HG03558 (cell line): ENCODE measurements at regions not wholly inside any gene's neighbourhood (a gene's known extent, or its start where the extent isn't known, plus 50 kb on each side); places are given as distances from the start of the nearest gene placed in this dataset.

Experiments
- ATAC-seq: cut with Tn5 transposase; IDR thresholded peaks from one replicate; pipeline ENCODE4 v1.9.1; 2021; ENCODE audit warnings: moderate number of reproducible peaks; ENCODE audit not compliant: unreplicated experiment; ENCODE audit errors: extremely low read depth

- no peak for ATAC-seq
Observed at GRCh38 chr3:74676-75243, 121.8 kb upstream of the CHL1 start.

DNA sequence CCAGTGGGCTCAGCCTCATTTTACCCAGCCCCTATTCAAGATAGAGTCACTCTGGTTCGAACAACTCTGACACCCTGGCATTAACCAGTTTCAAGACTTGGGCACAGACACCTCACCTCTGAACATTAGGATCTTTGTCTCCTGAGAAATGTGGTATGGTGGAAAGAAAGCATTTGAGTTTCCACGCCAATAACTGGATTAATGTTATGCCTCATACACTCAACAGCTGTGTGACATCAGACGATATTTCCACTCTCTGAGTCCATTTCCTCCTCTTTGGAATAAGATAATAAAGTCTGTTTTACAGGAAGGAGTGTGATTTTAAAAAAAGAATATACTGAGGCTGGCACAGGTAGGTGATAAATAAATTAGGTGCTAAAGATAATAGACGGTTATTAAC is 121.3 kb upstream of the CHL1 start:
- no peak for ATAC-seq

- no peak for ATAC-seq
Observed at GRCh38 chr3:79542-79941, 117.0 kb upstream of the CHL1 start.

- no peak for ATAC-seq
Observed at GRCh38 chr3:82508-82907, 114.1 kb upstream of the CHL1 start.

DNA sequence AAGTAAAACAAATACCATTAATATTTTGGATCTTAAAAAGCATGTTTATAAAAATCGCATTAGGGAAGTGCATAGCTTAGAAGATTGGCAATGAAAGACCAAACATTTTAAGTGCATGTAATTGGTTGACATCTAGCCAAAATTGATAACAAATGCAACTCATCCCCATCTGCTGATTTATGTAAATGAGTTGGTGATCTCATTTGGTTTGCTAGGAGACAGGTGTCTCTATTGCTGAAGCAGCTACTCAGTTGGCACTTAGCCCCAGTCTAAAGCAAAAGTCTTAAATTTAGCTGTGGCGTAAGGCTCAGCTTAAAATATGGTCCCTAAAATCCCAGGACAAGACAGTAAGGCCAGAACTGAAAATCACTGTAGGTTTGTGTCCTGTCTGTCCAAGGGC is 113.5 kb upstream of the CHL1 start:
- no peak for ATAC-seq

GRCh38 chr3:85180-85579 is 111.4 kb upstream of the CHL1 start:
- ATAC-seq, result no peak

DNA sequence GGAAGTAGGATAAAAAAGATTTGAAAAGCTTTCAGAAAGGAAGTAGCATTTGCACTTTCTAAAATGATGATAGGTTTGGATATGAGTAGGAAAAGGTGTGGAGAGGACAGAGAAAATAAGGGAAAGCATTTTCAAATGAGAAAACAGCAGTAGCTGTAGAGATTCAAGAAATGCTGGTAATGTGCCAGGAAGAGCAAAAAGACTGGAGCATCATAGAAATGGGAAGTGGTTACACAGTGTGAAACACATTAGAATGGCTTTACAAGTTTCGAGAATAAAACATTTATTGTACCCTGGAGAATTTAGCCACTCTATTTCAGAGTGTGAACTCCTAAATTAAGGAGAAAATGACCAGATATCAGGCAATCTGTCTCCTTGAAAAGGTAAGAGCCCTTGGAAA is 108.3 kb upstream of the CHL1 start:
- no peak for ATAC-seq

DNA sequence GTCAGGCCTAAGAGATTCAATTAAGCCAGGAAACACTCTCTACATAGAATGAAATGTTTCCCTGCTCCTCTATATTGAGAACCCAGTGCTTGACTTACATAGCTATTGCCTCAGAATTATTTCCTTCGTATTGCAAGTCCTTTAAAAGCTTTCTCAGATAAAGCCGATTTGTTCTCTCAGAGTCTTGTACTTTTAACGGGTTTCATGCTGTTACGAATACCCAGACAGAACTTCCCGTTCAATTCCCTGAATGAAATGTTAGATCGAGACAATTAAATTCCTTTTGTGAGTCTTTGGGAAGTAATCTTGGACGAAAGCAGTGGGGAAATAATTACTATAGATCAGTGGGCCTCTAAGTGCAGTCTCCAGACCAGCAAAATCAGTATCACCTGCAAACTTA is 102.8 kb upstream of the CHL1 start:
- no peak for ATAC-seq

DNA sequence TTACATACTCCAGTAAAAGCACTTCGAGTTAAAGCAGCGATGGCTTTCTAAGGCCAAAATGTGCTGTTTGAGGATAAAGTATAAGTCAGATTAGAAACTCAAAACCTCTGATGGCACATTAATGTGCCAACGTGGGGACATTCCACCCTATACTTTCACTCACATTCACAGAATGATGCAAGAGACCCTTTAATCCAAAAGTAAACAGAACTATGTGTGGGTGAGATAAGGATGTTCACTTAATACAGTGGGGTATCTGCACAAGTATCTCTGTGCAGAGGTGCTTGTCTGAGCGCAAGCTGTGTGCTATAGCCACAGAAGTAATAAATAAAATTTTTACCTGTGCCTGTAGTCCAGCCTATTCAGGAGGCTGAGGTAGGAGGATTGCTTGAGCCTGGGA is 100.3 kb upstream of the CHL1 start:
- no peak for ATAC-seq

DNA sequence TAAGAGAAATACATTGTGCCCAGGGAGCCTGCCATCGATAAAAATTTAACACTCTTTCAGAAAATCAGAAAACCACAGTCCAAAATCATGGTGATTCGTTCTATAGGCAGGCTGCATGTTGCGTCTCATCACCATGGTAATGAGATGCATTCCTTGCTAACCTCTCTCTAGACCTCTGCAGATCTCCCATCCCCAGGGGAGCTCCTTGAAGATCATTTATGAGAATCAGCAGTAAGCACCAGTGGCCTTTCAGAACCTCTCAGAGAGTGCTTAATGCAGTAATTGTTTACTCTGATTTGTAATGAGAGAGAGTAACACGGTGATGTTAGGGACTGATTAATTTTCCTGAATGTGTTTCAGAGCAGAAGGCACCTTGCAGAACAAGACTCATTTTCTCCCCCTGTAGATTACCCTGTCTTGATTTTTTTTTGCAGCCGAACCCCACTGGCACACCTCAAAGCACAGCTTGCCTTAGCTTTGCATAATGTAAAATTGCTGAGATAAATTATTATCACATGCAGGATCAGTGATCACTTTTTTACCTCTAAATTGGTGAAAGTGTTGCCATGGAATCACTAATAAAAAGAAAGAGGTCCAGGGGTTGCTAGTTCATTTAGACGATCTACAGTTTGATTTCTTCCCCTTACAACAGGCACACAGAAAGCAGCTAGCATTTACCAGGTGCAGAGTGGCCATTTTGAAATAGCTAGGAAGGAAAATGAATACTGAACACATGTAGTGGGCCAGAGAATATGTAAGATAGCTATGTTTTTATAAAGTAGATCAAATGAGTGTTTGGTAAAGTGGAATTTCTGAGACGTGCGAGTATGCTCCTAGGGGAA is 98.9 kb upstream of the CHL1 start:
- ATAC-seq, result no peak

DNA sequence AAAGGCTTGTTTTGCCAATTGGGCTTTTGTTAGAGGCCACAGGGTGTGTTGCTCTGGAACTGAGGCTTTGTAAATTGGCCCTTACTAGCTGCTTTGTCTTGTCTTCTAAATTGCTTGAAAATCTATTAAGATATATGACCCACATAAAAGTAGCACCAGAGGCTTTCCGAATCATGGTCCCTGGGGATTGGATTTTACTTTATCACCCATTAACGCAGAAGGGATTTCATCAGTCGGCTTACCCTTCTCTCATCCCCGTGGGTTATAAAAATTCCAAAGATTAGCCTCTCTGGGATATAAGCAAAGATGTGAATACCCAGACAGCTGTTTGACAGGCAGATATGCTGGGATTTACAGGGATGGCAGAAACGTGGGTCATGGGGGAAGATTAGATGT is 98.3 kb upstream of the CHL1 start:
- ATAC-seq, result no peak

DNA sequence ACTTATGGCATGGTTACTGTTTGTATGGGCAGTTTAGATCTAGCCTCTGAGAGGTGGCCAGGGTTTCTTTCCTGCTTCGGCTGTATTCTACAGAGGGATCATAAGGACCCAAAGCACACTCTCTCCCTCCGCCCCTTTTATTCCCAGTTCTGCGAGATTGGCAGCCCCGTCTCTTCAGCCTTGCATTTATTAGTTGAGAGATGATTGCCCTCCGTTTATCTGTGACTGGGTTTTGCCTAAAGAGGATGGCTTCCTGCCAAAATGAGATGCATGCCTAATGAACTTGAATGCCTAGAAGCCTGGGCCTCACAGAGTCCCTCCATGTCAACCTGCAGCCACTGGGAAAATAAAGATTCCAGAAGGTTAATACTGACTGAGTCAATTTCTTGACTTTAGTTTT is 97.1 kb upstream of the CHL1 start:
- no peak for ATAC-seq

DNA sequence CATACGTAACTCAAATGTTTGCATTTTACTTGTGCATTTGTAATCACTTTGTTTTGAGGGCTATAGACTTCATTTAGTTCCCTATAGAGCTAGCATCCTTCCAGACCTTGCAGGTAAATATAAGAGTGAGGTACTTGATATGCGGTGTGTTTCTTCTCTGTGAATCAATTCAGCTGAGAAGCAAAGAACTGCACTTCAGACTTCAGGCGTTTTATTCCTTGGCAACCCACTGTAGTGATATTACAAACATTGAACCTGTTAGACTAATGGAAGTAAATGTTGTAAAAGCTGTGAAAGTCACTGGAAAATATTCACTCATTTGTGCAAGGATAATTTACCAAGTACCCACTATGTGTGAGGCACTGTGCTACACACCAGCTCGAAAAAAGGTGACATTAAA is 94.1 kb upstream of the CHL1 start:
- no peak for ATAC-seq

DNA sequence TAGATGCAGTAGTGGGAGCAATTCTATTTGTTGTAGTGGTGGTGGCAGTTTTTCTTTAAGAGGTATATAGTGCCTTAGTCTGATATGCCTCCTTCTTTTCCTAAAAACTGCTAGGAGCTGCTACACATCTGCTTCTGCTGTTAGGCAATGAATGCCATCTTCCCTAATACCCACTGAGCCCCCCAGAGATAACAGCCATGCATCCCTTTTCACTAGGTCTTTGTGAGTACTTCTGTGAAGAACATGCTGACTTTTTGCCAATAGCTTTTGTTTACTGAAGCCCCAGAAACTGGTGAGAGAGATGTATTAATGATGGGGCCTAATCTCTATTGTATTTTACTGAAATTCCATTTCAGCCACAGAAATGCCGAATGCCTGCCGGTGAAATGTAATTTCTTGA is 92.6 kb upstream of the CHL1 start:
- no peak for ATAC-seq

GRCh38 chr3:105585-105984 is 91.0 kb upstream of the CHL1 start:
- ATAC-seq, result no peak

- ATAC-seq, result no peak
Observed at GRCh38 chr3:106619-107018, 89.9 kb upstream of the CHL1 start.

DNA sequence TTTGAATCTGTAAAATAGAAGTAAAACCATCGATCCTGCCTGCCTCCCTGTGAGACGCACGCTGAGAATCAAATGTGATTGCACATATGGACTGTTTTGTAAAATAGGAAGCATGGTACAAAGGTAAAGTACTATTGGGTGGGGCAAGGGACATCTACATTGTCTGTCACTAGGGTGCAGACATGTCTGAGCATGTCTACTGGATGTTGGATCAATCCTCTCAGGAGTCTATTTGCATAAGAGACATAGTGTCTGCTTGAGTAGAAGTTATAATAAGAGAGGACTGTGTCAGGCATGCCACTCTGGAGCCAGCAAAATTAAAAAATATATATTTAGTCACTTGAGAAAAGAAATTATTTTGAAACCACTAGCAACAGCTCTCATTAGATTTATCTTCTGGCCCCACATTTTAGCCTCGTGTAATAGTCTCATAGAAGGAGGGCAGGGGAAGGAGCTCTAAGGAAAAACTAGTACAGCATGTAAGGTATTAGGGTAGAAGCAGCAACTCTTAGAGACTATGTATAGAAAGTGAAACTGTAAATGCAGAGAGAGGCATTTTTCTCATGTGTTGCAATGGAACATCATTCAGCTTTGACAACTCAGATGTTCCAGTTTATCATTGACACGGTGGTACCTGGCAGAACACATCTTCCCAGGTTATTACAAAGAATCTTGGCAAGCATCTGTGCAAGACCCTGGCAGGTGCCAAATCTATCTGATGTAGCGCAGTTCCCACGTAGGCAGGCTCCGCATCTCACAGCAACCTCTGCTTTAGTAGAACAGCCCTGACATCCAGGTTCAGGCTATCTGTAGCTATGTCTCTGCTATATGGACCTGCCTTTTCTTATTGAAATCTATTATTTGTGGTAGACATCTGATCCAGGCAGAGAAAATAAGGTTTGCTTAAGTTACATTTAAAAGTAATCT is 85.2 kb upstream of the CHL1 start:
- no peak for ATAC-seq

DNA sequence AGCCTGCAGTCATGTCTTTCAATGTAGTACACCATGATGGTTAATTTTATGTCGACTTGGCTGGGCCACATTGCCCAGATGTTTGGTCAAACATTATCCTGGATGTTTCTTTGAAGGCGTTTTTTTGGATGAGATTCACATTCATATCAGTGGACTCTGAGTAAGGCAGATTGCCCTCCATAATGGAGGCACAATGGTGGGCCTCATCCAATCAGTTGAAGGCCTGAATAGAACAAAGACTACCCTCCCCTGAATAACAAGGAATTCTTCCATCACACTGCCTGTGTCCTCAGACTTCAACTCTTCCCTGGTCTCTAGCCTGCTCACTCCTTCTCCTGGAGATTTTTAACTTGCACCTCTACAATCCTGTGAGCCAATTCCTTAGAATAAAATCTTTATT is 83.8 kb upstream of the CHL1 start:
- ATAC-seq, result no peak

DNA sequence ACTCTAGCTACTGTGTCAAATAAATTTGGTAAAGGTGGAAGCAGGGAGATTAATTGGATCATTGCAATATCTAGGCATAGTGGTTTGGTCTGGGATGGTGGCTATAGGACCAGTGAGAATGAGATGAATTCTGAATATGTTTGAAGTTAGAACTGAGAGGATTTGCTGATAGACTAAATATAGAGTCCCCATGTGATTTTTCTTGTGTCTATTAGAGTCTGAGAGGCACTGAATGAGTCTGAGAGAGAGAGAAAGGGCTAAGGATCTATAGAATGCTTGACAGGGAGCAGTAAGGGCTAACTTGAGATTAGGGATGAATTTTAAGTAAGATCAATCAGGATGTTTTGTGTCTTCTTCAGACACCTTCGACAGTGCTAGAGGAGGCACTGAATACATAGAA is 77.9 kb upstream of the CHL1 start:
- no peak for ATAC-seq

GRCh38 chr3:123341-123740 is 73.2 kb upstream of the CHL1 start:
- ATAC-seq, result no peak

- ATAC-seq, result peak; percentile 66
Observed at GRCh38 chr3:124557-125179, 71.9 kb upstream of the CHL1 start.
